Glomerular visceral epithelial cell (primary cell): ENCODE measurements at regions not wholly inside any gene's neighbourhood (a gene's known extent, or its start where the extent isn't known, plus 50 kb on each side); places are given as distances from the start of the nearest gene placed in this dataset.
"Not testable (repeated sequence)": the region's sequence is repeated elsewhere in the genome, so short reads cannot be mapped to it uniquely, and the experiment has no call there.

Experiments
- DNase-seq: peaks from one replicate; pipeline ENCODE4 v3.0.0-alpha.2; 2016; ENCODE audit errors: extremely low spot score

DNA sequence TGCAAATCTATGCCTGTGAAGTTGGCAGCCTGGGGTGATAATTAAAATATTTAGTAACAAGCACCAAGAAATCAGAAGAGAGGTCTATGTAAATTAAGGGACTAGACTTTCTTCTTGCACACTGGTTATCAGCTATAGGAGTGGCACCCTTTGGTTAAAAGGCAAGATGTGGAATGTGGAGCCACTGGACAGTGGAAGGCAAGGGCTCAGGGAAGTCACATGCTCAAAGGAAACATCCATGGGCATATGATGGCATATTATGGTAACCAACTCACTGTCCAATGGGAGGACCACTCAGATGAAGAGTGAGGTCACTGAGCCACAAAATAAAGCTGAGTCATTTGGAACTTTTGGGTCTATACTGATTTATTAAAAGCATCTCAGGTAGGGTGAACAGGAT, 165.6 kb upstream of the PRICKLE2 start:
- no peak for DNase-seq

GRCh38 chr3:64388886-64389285, 163.6 kb upstream of the PRICKLE2 start:
- no peak for DNase-seq

GRCh38 chr3:64387688-64388087, 162.4 kb upstream of the PRICKLE2 start:
- no peak for DNase-seq

DNA sequence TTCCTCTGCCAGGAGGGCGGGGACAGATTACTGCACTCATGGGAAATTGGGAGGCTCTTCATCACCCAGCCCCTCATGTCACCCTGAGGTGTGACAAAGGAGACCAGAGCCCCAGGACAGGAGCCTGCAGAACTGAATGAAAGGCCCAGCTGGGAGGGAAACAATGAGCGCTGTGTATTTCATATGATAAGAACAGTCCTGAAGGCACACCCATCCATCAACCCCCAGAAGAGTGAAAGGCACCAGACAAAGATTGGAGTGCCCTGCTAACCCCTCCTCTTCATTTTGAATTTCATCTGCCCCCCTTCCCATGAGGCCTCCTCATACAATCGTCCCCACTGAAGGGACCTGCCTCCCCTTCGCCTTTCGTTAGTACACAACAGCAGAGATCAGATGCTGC, 160.0 kb upstream of the PRICKLE2 start:
- no peak for DNase-seq

DNA sequence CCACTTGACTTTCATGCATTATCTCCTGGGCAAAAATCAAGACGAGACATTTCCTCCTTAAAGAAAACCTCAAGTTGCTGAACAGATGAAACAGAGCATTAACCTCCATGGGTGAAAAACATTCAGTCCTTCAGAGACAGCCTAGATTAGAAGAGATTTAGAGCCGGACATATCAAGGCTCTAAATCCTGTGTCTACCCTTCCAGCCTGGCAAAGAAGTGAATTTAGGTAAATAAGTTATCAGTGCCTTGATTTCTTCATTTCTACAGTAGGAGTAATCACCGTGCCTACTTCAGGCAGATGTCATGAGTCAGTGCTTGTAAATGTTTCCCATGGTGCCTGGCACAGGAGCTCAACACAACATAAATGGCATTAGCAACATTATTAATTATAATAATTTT, 159.3 kb upstream of the PRICKLE2 start:
- no peak for DNase-seq

- DNase-seq = no peak
Observed at GRCh38 chr3:64382153-64382552, 156.9 kb upstream of the PRICKLE2 start.

- DNase-seq = no peak
Observed at GRCh38 chr3:64381367-64381766, 156.1 kb upstream of the PRICKLE2 start.

DNA sequence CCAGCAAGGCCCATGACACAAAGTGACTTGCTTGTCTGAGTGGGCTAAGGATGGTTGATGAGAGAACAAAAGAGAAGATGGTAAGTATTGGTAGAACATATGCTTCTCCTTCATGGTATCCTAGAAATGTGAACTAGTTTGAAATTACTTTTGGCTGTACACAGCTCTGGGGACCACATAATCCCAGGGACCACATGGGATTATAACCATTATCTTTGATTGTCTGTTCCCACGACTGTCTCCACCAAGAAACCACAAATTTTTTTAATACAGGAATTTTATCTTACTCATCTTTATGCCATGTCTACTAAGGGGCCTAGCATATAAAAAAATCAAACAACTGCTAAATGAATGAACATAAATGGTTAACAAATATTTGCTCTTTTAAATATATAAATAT, 155.3 kb upstream of the PRICKLE2 start:
- DNase-seq = no peak

DNA sequence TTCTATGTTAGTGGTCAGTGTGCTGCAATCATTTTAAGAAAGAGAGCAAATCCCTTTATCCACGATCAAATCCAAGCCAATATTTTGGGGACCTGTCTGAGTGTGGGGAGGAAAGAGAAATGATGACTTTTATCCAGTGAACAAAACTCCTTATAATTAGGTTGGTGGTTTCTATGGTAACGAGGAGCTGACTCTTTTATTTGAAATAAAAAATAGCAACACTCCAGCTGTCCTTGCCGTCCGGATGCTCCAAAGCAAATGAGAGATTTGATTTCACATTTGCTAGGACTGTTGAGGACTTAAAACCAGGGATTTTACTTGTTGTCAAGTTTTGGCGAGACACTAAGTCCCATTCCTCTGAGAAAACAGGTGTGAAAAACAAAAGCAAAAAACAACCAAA, 154.0 kb upstream of the PRICKLE2 start:
- no peak for DNase-seq

DNA sequence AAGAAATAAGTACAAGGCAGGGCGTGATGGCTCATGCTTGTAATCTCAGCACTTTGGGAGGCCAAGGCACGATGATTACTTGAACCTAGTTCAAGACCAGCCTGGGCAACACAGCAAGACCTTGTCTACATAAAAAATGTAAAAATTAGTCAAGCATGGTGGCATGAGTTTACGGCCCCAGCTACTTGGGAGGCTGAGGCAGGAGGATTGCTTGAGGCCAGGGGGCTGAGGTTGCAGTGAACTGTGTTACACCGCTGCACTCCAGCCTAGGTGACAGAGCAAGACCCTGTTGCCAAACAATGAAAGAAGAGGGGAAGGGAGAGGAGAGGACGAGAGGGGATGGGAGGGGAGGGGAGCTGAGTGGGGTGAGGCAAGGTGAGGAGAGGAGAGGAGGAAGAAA, 152.7 kb upstream of the PRICKLE2 start:
- DNase-seq = no peak

DNA sequence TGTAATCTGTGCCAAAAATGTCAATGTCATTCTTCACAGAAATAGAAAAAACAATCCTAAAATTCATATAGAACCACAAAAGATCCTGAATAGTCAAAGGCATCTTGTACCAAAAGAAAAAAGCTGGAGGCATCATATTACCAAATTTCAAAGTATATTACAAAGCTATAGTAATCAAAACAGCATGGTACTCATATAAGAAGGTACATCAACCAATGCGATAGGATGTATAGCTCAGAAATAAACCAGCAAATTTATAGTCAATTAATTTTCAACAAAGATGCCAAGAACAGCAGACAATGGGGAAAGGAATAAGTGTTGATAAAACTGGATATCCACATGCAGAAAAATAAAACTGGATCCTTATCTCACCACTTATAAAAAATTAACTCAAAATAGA, 150.5 kb upstream of the PRICKLE2 start:
- DNase-seq = no peak

GRCh38 chr3:64369390-64369789, 144.1 kb upstream of the PRICKLE2 start:
- DNase-seq = no peak

- no peak for DNase-seq
Observed at GRCh38 chr3:64368257-64369020, 143.2 kb upstream of the PRICKLE2 start.

DNA sequence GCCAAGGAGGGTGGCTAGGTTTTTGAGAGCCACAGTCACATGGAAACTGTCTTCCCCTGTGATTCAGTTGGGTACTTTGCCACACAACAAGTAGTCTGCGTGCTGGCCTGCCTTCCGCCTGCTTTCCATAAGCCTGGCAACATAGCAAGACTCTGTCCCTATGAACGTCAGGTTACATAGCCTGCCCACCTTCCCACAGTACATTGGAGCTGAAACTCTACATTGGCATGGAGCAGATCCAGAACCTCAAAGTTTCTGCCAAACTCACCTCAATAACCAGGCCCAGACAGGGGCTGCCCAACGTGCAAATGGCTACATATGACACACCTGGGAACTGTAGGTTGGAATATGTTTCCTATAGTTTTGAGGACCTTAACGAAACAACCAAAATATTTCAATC, 140.6 kb upstream of the PRICKLE2 start:
- no peak for DNase-seq

- no peak for DNase-seq
Observed at GRCh38 chr3:64363842-64364241, 138.6 kb upstream of the PRICKLE2 start.

DNA sequence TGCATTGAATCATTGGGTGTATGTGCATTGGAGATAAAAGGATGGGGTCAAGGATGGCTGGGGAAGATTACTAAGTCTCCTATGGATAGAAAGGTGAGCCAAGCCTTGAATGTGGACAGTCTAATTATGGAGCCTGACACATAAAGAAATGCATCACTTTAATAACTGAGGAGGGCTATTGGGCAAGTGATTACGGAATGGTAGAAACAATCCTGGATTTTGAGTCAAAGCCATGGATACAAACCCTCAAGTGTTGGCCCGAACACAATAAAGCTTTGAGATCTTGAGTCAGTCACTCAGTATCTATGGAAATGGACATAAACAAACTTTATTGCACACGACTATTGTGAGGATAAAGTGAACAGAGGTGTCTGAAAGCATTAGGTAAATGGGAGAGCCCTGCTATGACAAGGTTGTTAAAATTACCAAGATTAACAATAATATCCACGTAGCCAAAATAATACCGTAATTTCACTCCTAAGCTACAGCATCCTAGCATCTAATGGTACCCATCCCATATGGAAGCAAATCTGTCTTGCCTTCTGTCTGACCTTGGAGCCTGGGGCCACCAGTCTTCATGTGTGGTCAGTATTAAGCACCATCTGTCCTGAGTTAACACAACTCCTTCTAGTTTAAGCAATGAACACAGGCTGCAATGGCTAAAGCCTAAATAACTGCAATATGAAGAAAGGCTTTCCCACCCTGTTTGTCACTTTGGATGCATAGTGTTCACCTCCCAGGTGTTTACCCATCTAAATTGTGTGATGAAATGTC, 136.9 kb upstream of the PRICKLE2 start:
- no peak for DNase-seq

- DNase-seq = not testable (repeated sequence)
Observed at GRCh38 chr3:64361036-64361435, 135.8 kb upstream of the PRICKLE2 start.

GRCh38 chr3:64360280-64360679, 135.0 kb upstream of the PRICKLE2 start:
- no peak for DNase-seq

- DNase-seq = no peak
Observed at GRCh38 chr3:64359735-64360134, 134.5 kb upstream of the PRICKLE2 start.

- DNase-seq = no peak
Observed at GRCh38 chr3:64358853-64359252, 133.6 kb upstream of the PRICKLE2 start.

DNA sequence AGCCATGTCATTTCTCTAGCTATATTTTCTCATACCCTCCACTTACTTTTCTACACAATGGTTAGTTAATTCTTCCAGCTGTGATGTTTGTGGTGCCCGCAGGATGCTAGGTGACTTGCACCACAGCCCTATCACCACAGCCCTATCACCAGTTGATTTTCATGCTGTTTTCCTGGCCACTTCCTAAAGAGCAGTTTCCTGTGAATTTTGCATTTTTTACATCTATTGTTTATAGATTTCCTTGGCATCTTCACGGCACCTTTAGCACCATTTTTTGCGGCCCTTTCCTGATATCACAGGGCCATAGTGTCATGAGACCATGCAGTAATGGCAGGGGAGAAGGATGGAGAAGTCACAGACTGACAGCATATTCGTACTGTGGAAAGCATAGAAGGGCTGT, 132.9 kb upstream of the PRICKLE2 start:
- no peak for DNase-seq

- DNase-seq = no peak
Observed at GRCh38 chr3:64357481-64357880, 132.2 kb upstream of the PRICKLE2 start.

GRCh38 chr3:64355401-64355807, 130.1 kb upstream of the PRICKLE2 start:
- DNase-seq = peak; percentile 56
